Hepatic stellate cell (primary cell): ENCODE measurements at regions not wholly inside any gene's neighbourhood (a gene's known extent, or its start where the extent isn't known, plus 50 kb on each side); places are given as distances from the start of the nearest gene placed in this dataset.
"Not testable (repeated sequence)": the region's sequence is repeated elsewhere in the genome, so short reads cannot be mapped to it uniquely, and the experiment has no call there.

Source experiments
- DNase-seq: peaks from one replicate; pipeline ENCODE4 v3.0.0; 2011; ENCODE audit warnings: low spot score

GRCh38 chr2:181737302-181737701 is 57.0 kb upstream of the NEUROD1 start:
- DNase-seq, result not testable (repeated sequence)

DNA sequence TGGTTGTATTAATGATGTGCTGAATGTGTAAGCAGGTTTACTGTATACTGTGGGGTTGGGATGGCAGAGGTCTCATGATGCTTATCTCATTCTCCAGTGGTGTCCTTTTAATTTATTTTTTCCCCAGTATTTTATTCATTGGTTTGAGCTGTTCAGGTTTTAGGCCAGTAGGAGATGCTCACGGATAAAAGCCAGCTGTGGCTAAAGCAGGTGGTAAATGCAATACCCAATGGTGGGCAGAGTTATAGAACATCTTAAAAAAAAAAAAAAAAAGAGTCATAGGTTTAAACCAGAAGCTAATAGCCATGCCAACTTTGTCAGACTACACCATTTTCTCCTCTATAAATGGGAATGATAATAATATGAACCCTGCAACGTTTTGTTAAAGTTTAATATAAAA is 57.8 kb upstream of the NEUROD1 start:
- no peak for DNase-seq

DNA sequence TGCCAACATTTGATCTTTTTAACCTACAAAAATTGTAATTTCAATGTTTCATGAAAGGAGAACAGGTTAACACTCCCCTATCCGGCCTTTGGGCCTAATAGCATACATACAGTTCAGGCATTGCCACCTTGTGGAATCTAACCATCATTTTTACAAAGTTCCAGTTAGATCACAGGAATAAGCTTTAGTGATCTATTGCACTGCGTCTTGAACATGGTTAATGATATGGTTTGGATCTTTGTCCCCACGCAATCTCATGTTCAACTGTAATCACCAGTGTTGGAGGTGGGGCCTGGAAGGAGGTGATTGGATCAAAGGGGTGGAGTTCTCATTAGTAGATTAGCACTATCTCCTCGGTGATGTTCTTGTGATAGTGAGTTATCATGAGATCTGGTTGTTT is 58.2 kb upstream of the NEUROD1 start:
- DNase-seq, result no peak

- peak; percentile 44 for DNase-seq
Measured at GRCh38 chr2:181741756-181742155, 61.4 kb upstream of the NEUROD1 start.

- DNase-seq, result no peak
Measured at GRCh38 chr2:181742361-181742760, 62.0 kb upstream of the NEUROD1 start.

GRCh38 chr2:181742922-181743722 is 62.8 kb upstream of the NEUROD1 start:
- DNase-seq, result peak; percentile 14

DNA sequence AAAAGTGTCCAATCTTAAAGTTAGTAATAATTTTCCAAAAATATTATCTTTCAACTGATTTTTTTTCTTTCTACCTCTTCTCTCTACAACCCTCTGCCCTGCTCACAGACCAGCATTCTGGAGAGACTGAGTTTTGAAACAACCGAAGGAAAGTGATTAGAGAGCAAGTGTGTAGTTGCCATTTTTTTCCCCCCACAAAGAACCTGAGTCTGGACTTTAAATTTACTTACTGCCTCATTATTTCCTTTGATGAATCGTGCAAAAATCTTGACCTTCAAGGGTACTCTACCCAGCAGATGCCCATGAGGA is 63.4 kb upstream of the NEUROD1 start:
- DNase-seq, result no peak

- no peak for DNase-seq
Measured at GRCh38 chr2:181745796-181746540, 65.7 kb upstream of the NEUROD1 start.

DNA sequence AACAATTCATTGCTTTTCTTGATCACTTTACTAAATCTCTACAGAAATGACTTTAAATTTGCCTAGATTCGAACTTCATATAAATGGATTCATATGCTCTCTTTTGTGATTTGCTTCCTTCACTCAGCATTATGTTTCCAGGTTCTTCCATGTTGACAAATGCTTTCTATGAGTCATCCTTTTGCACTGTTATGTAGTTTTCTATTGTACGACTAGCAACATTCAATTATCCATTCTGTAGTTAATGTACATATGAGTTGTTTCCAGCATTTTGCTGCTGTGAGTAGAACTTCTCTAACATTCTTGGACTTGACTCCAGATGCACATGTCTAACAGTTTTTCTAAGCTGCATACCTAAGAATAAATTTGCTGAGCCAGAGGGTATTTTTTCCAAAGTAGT is 66.5 kb upstream of the NEUROD1 start:
- DNase-seq, result no peak

DNA sequence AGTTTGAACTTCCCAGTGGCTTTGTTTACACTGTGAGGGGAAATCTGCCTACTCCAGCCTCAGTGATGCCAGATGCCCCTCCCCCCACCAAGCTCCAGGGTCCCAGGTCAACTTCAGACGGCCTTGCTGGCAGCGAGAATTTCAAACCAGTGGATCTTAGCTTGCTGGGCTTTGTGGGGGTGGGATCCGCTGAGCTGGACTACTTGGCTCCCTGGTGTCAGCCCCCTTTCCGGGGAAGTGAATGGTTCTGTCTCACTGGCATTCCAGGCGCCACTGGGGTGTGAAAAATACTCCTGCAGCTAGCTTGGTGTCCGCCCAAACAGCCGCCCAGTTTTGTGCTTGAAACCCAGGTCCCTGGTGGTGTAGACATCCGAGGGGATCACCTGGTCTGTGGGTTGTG is 70.0 kb upstream of the NEUROD1 start:
- DNase-seq, result no peak

- DNase-seq, result no peak
Measured at GRCh38 chr2:181751266-181752030, 71.1 kb upstream of the NEUROD1 start.

DNA sequence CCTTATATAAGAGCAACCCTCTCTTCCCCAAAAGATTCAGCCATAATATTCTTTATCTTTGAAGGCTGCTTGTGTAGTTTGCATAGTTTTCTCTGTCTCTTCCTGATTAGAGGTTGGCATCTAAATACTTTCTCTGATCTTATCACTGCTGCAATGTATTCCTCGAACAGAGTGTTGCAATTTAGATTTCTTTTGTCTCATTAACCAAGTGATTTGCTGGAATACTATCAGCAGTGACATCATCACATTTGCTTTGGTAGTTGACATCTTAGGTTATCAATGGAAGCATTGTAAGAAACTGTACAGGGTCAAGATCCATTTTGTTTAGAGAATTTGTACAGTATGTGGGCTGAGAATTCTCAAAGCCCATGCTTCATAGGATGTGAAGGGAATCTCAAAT is 72.0 kb upstream of the NEUROD1 start:
- no peak for DNase-seq

- no peak for DNase-seq
Measured at GRCh38 chr2:181753686-181754085, 73.4 kb upstream of the NEUROD1 start.

- no peak for DNase-seq
Measured at GRCh38 chr2:181754105-181754504, 73.8 kb upstream of the NEUROD1 start.

GRCh38 chr2:181755181-181755580 is 74.9 kb upstream of the NEUROD1 start:
- DNase-seq, result no peak

DNA sequence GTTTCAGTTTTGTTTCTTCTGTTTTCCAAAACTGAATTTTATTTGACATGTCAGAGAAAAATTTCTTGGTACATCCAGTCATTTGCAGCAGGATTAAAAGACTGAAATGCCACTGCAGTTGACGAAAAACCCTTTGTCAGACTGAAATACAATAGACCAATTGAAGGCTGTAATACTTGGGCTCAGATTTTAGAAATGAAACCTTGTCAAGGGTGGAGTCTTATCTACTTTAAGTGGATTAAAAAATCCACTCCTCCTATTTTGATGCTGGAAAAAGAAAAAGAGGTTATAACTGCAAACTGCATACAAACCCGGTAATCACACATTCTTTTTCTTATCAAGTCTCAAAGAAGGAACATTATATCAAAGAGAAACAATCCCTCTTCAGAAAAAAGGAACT is 80.2 kb upstream of the NEUROD1 start:
- DNase-seq, result no peak

DNA sequence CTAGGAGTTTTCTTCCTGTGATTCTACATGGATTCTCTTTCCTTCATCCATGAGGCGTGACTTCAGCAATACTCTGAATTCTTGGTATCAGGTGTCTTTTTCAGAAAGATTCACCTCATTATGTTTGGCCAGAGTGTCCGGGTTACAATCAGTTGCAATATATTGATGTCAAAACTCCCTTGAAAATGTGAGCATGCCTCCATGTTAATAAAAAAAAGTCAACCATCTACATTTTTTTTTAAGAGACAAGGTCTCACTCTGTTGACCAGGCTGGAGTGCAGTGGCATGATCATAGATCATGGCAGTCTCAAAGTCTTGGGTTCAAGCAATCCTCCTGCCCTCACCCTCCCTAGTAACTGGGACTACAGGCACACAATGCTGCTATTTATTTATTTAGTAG is 80.9 kb upstream of the NEUROD1 start:
- DNase-seq, result no peak

GRCh38 chr2:181762000-181762399 is 81.7 kb upstream of the NEUROD1 start:
- DNase-seq, result no peak

DNA sequence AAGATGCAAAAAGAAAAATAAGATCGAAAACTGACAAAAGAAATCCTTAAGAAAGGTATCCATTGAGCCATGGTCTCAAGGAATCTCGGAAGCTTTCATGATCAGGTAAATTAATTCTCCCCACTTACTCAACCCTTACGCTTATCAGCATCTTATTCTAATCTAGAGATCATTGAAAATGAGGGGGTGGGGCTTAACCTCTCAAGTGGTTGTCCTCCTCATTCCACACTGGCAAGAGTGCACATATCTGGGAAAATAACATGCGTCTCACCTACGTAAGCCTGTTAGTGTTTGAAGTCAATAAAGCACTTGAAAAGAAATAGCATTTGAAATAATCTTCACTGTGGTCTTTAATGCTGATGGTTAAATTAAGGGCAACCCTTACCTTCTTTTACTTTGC is 82.5 kb upstream of the NEUROD1 start:
- no peak for DNase-seq

DNA sequence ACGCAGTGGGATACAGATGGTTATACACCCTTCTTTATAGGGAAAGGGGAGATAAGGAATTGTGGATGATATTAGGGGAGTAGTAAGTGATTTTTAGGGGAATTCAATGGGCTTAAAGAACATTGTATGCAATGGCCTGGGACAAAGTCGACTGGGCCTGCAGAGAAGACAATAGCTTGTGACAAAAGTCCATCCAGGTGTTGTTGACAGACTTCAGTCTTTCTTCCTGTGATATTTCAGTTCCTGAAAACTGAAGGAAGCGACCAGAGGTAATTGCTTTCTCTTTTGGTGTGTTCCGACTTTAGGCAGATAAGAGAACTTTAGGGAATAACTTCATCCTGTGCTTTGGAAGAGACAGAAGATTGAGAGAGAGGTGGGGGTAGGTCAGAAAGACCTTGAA is 83.1 kb upstream of the NEUROD1 start:
- no peak for DNase-seq

GRCh38 chr2:181764095-181764963 is 84.0 kb upstream of the NEUROD1 start:
- DNase-seq, result no peak

DNA sequence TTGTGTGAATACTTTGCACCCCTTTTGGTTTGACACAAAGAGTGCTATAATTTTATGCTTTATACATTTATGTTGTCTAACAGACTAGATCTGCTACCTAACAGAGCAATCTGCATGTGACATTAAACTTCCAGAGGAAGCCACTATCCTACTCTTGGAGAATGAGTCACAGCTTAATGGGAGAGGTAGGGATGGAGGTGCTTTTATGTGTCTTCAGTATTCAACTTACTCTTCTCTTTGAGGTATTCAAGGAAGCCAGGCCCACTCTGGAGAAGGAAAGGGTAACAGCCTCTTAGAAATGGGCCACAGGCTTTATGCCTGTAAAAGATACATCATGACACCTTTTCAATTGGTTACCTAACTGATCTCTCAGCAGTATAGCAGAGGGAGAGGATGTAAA is 85.8 kb upstream of the NEUROD1 start:
- DNase-seq, result no peak
